AG09309 (cell line): ENCODE measurements at regions not wholly inside any gene's neighbourhood (a gene's known extent, or its start where the extent isn't known, plus 50 kb on each side); places are given as distances from the start of the nearest gene placed in this dataset.

Source experiments
- DNase-seq: peaks from one replicate; pipeline ENCODE4 v3.0.0-alpha.2; 2010; ENCODE audit warnings: low read depth
- H3K4me3 ChIP-seq: 2 replicates; pipeline ENCODE4 v1.5.1; 2011; ENCODE audit warnings: mild to moderate bottlenecking, low read depth, low read length, moderate library complexity; ENCODE audit not compliant: control insufficient read depth
- TF ChIP-seq, protein P1 (sequence below): IDR thresholded peaks from 2 replicates; pipeline ENCODE4 v1.5.1; 2011; ENCODE audit warnings: mild to moderate bottlenecking, low read depth, low read length, inconsistent platforms; ENCODE audit not compliant: insufficient read depth, control insufficient read depth; ENCODE audit errors: missing control alignments

DNA sequence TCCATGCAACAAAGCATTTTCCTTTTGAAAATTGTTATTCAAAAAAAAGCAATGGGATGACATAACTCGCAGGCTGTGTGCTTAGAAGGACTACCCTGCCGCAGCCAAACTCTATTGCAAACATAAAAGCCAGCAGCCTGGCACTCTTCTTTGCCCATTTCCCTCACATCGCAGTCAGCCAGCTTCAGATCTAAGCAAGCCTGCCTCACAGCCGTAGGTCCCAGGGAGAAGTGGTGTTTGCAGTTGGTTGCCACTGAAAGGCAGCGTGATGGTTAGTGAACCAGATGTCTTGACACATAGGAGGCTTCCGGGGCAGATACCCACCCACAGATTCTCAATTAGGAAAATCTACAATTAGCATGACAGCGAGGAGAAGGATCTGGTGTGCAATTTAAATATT is 655.2 kb downstream of the RNF144A start:
- no peak overlapping the region for H3K4me3 ChIP-seq
- DNase-seq = no peak
- TF ChIP-seq, protein P1, sequence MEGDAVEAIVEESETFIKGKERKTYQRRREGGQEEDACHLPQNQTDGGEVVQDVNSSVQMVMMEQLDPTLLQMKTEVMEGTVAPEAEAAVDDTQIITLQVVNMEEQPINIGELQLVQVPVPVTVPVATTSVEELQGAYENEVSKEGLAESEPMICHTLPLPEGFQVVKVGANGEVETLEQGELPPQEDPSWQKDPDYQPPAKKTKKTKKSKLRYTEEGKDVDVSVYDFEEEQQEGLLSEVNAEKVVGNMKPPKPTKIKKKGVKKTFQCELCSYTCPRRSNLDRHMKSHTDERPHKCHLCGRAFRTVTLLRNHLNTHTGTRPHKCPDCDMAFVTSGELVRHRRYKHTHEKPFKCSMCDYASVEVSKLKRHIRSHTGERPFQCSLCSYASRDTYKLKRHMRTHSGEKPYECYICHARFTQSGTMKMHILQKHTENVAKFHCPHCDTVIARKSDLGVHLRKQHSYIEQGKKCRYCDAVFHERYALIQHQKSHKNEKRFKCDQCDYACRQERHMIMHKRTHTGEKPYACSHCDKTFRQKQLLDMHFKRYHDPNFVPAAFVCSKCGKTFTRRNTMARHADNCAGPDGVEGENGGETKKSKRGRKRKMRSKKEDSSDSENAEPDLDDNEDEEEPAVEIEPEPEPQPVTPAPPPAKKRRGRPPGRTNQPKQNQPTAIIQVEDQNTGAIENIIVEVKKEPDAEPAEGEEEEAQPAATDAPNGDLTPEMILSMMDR = no peak

DNA sequence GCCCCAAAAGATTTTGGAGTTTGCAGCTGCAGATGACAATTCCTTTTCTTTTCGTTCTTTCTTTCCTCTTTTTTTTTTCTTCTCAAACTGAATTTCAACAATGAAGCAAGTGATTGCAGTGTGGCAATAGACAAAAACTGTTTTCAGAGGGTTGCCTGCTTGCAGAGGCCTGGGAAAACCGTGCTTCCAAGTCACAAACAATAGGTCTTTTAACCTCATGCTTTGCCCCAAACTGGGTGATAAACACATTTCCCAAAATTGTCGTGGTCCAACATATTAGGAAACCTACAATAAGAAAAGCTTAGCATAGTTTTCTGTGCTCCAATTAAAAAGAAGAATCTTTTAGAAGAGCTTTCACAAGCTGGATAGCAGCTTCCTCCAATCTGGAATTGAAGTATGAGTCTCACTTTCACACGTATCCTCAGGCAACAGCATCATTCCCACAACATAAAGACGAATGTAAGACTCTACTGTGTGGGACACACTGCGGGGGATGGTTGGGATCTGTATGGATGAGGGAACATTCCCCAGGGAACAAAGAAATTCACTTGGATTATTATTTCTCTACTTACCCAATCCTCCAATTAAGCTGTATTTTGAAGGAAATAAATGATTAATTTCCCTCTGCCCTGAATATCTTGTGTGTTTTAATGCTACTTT is 656.1 kb downstream of the RNF144A start:
- TF ChIP-seq, protein P1 = no peak
- no peak for DNase-seq
- no peak overlapping the region for H3K4me3 ChIP-seq

DNA sequence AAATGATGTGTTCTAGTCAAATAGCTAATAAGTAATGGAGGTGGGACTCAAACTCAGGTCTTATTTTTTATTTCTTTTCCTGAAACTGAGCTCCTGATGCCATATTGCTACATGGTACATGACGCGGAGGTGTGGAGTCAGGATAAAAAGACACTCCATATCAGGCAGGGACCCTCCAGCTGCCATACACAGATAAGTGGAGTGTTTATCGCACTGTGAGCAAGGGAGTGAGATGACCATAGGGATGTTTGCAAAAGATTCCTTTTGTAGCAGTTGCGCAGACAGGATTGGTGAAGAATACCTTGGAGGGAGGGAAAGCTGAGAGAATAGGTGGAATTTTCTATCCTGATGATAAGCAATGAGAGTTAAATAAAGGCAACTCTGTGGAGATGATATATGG is 657.2 kb downstream of the RNF144A start:
- TF ChIP-seq, protein P1 = no peak
- no peak overlapping the region for H3K4me3 ChIP-seq
- no peak for DNase-seq

DNA sequence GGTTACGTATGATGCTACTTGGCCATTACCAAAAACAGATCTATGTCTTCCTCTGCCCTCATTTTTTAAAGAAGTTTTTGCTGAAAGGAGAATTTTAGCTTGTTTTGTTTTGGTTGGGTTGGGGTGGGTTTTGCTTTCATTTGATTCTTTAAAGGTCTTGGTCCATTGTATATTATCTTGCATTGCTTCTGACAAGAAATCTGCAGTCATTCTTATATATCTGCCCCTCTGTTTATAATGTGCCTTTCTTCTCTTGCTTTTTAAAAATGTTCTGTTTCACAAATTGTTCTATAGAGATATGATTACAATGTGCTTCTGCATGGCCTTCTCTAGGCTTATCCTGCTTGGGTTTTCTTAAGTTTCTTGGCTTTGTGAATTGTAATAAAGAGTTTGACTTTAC is 660.6 kb downstream of the RNF144A start:
- TF ChIP-seq, protein P1 = no peak
- no peak for DNase-seq
- H3K4me3 ChIP-seq = no peak overlapping the region

DNA sequence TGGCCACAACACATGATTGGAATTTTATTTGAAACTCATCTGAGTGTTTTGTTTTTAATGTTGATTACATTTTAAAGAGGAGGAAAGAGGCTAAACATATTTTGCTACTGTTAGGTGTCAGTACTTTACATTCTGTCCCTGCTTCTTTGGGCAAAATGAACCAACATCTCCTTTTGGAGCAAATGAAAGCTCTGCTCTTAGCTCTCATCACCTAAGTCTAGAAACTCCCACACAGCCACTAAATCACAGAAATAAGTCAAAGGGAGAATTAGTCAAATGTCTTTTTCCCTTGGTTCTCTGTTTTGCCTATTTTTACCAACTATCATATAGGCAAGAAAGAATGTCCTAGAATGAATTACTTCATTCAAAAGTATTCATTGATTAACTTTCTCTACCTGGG is 666.8 kb downstream of the RNF144A start:
- no peak overlapping the region for H3K4me3 ChIP-seq
- no peak for DNase-seq
- TF ChIP-seq, protein P1 = no peak

DNA sequence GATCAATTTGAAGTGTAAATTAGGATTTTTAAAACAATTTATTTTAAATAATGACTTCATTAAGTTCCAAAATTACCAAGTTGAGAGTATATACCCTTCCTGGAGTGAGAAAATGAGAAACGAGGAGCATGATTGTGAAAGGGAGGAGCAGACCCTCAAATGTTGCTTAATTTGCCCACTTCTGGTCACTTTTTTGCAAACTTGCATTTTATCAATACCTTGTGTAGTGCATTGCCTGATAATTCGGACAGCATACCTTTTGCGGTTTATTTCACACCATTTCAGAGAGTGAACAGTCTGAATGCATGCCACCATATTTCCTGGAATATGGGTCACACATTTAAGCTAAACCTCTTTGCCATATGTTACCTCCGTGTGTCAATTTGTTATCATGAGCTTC is 669.7 kb downstream of the RNF144A start:
- no peak overlapping the region for H3K4me3 ChIP-seq
- no peak for DNase-seq
- TF ChIP-seq, protein P1 = no peak
